Heart left ventricle (tissue), 16 donors: ENCODE measurements at regions not wholly inside any gene's neighbourhood (a gene's known extent, or its start where the extent isn't known, plus 50 kb on each side); places are given as distances from the start of the nearest gene placed in this dataset.
"Not testable (repeated sequence)": the region's sequence is repeated elsewhere in the genome, so short reads cannot be mapped to it uniquely, and the experiment has no call there.

ENCODE experiments used
- ATAC-seq, 4 donors: fragments of 200-7000 bp; cut with Tn5 transposase; one replicate each; pipeline ENCODE4 v1.9.1; 2020 to 2022; ENCODE audit warnings: moderate library complexity in 4 of 4, mild to moderate bottlenecking in 3 of 4, moderate number of reproducible peaks in 1 of 4
- DNase-seq, 5 donors: peaks; one replicate each; pipeline ENCODE4 v3.0.0-alpha.2; 2020
- H3K27ac ChIP-seq, 12 donors: fragments of 200-600 bp; sonication (generic) in 4 of 12; one replicate each; pipeline versions ENCODE4 v1.5.0 to v1.8.0; 2016 to 2022; ENCODE audit warnings: mild to moderate bottlenecking in 2 of 12
- H3K27me3 ChIP-seq, 9 donors: fragments of 200-600 bp; sonication (generic) in 2 of 9; one replicate each; pipeline versions ENCODE4 v1.5.1 to v1.8.0; 2016 to 2022; ENCODE audit warnings: mild to moderate bottlenecking in 3 of 9
- H3K36me3 ChIP-seq, 9 donors: fragments of 200-600 bp; sonication (generic) in 2 of 9; one replicate each; pipeline versions ENCODE4 v1.5.0 to v1.8.0; 2018 to 2022; ENCODE audit warnings: mild to moderate bottlenecking in 2 of 9
- H3K4me1 ChIP-seq, 12 donors: fragments of 200-600 bp; sonication (generic) in 4 of 12; one replicate each; pipeline versions ENCODE4 v1.5.0 to v1.8.0; 2016 to 2022; ENCODE audit warnings: mild to moderate bottlenecking in 3 of 12
- H3K4me3 ChIP-seq, 12 donors: fragments of 200-600 bp; sonication (generic) in 4 of 12; one replicate each; pipeline versions ENCODE4 v1.5.0 to v1.8.0; 2017 to 2022; ENCODE audit warnings: mild to moderate bottlenecking in 9 of 12, moderate library complexity in 4 of 12
- H3K9me3 ChIP-seq, 12 donors: fragments of 200-600 bp; sonication (generic) in 4 of 12; one replicate each; pipeline versions ENCODE4 v1.5.0 to v1.8.0; 2016 to 2022; ENCODE audit warnings: mild to moderate bottlenecking in 1 of 12
- CTCF ChIP-seq, 12 donors: fragments of 200-600 bp; sonication (generic) in 4 of 12; IDR thresholded peaks; one replicate each; pipeline versions ENCODE4 v1.5.0 to v1.8.0; 2018 to 2022; ENCODE audit warnings: antibody characterized with exemption in 12 of 12, mild to moderate bottlenecking in 5 of 12
- POLR2A ChIP-seq, 2 donors: fragments of 450-650 bp; IDR thresholded peaks; one replicate each; pipeline ENCODE4 v1.6.1; 2017; ENCODE audit warnings: antibody characterized with exemption in 2 of 2, mild to moderate bottlenecking in 2 of 2, moderate library complexity in 2 of 2
- WGBS, 4 donors: extraction: QIAGEN DNeasy Blood & Tissue Kit in 2 of 4; methylation state at CpG; one replicate each; pipeline versions ENCODE4 v1.1.5 to v1.1.7; 2013 to 2018; 5-methylcytosine and 5-hydroxymethylcytosine counted together
- intact Hi-C, 10 donors: fragments of 100-400 bp; cut with DNase I; formaldehyde crosslinking; loops; one replicate each; pipeline versions ENCODE4 v1.11.1 to v1.14.2; 2022
- donor health status: ischemic (EF 13 %, LVEDD 7.1; RV severe dilation, severe dysfunction).
- donor health status: healthy with polysubstance abuse.
- donor health status: DM: no; HTN: yes; CAD: no.
- donor health status: DM: no; HTN: no; CAD: no.
- donor health status: ischemic (EF 25% LVEDD 6.9; RV normal size, moderate dysfunction).
- donor health status: ischemic (EF 25% LVEDD 5.7; RV mildly dilated, moderate dysfunction).
- donor health status: healthy.
- donor health status: DM: yes; HTN: yes; CAD: no.
- donor health status: ischemic (EF 35%, LVEDD 5.7; RV mildly dilated, moderate dysfunction).
- donor health status: nonischemic (EF 11% LVEDD 7.7; RV severe dilation, severe dysfunction).
- donor health status: DM: yes; HTN: yes; CAD: no.
- donor health status: PGD.
- donor health status: ischemic (EF 29% LVEDD 5.4; RV normal size, mild dysfunction).
- donor health status: nonischemic (EF 23%, LVEDD 6.1; RV moderate dilation, normal function).

- H3K27me3 ChIP-seq = peaks cover 0 to 5% (median 0%) of the 10 kb centered on the region in 9 donors
- TF ChIP-seq CTCF (IDR thresholded peaks at IDR 0.05) = no peak
- no peak for TF ChIP-seq POLR2A (IDR thresholded peaks at IDR 0.05)
- no peaks in the 10 kb centered on the region for H3K9me3 ChIP-seq
- no peak overlapping the region for H3K27ac ChIP-seq
- DNase-seq = no peak
- H3K36me3 ChIP-seq = no peaks in the 10 kb centered on the region
- no peaks in the 10 kb centered on the region for H3K4me1 ChIP-seq
- no peak for ATAC-seq
- WGBS, 4 donors = 79 to 90% (median 88%) methylated on average over 1 of the region's 1 CpG
- intact Hi-C loops = no loop called here
- no peak overlapping the region for H3K4me3 ChIP-seq
These were observed 323.1 kb upstream of the DKK2 start for GRCh38 chr4:107359208-107359607.

- intact Hi-C loops = loop anchor here in 1 of 10 donors (5.0 kb wide), 1 partner anchor 293 kb away; no protein-coding TSS in a partner anchor
- not testable (repeated sequence) for H3K4me1 ChIP-seq, H3K27ac ChIP-seq, H3K27me3 ChIP-seq, ATAC-seq, H3K9me3 ChIP-seq, H3K4me3 ChIP-seq, DNase-seq, H3K36me3 ChIP-seq
- WGBS, 4 donors = 47 to 83% (median 65%) methylated on average over 11 of the region's 11 CpGs
These were observed 318.2 kb upstream of the DKK2 start for GRCh38 chr4:107354304-107354703.

- ATAC-seq (no peak), DNase-seq (no peak)
- Histone ChIP-seq H3K36me3 (no peaks in the 10 kb centered on the region), H3K9me3 (no peaks in the 10 kb centered on the region), H3K27me3 (no peaks in the 10 kb centered on the region), H3K4me1 (no peaks in the 10 kb centered on the region), H3K4me3 (no peak overlapping the region), H3K27ac (no peak overlapping the region)
- TF ChIP-seq CTCF (IDR thresholded peaks at IDR 0.05) = no peak
- no peak for TF ChIP-seq POLR2A (IDR thresholded peaks at IDR 0.05)
- intact Hi-C loops = loop anchor here in 1 of 10 donors (5.0 kb wide), 1 partner anchor 296 kb away; no protein-coding TSS in a partner anchor
These were observed 315.1 kb upstream of the DKK2 start for GRCh38 chr4:107351196-107351595.

- TF ChIP-seq POLR2A (IDR thresholded peaks at IDR 0.05) (no peak), CTCF (IDR thresholded peaks at IDR 0.05) (no peak)
- ATAC-seq = no peak
- H3K4me3 ChIP-seq = no peak overlapping the region
These were observed 313.6 kb upstream of the DKK2 start for GRCh38 chr4:107349732-107350131.

GRCh38 chr4:107349266-107349665 lies 313.2 kb upstream of the DKK2 start:
- no peaks in the 10 kb centered on the region for H3K36me3 ChIP-seq
- 37 to 69% (median 48%) methylated on average over 1 of the region's 1 CpG for WGBS, 4 donors
- no peak for DNase-seq
- no peak for ATAC-seq
- intact Hi-C loops = no loop called here
- H3K4me1 ChIP-seq = no peaks in the 10 kb centered on the region
- no peak overlapping the region for H3K4me3 ChIP-seq
- H3K27ac ChIP-seq = no peak overlapping the region
- no peaks in the 10 kb centered on the region for H3K27me3 ChIP-seq
- H3K9me3 ChIP-seq = no peaks in the 10 kb centered on the region
- TF ChIP-seq POLR2A (IDR thresholded peaks at IDR 0.05) (no peak), CTCF (IDR thresholded peaks at IDR 0.05) (no peak)

More at GRCh38 chr4:107349732-107350131, 313.6 kb upstream of the DKK2 start:
- Histone ChIP-seq H3K27me3 (no peaks in the 10 kb centered on the region), H3K9me3 (no peaks in the 10 kb centered on the region), H3K36me3 (no peaks in the 10 kb centered on the region), H3K27ac (no peak overlapping the region), H3K4me1 (no peaks in the 10 kb centered on the region)
- no peak for DNase-seq
- intact Hi-C loops = loop anchor here in 1 of 10 donors (5.0 kb wide), 1 partner anchor 298 kb away; no protein-coding TSS in a partner anchor
